ENCODE measurements at regions not wholly inside any gene's neighbourhood (a gene's known extent, or its start where the extent isn't known, plus 50 kb on each side); places are given as distances from the start of the nearest gene placed in this dataset.

DNA sequence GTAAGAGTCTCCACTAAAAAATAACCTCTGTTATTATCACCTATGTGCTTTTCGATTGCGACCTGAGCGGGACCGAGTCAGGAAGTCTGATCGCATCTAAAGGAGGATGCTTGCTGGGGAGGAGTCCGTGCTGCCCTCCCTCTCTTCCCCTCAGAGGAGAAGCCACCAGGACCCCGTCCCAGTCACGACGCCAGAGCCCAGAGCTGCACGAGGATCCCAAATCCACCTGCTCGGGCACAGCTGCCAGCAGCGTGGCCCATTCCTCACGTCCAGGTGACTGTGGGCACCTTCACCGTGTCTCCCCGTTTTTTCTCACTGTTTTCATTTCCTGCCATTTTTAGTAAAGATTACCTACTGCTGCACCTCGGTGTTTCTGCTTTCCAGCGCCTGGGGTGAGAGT, 390.3 kb downstream of the BRD1 start:
- BruUV-seq (replicated peaks) = no TSS peak
- DNase-seq = no peak
- peaks cover 45% of the 10 kb centered on the region for H3K9me3 ChIP-seq (ENCODE audit: control insufficient read depth, insufficient read depth, low read length)

More for the DNA sequence above, 390.3 kb downstream of the BRD1 start:
- H2BK15ac ChIP-seq (ENCODE audit: low read depth, low read length) = no peak overlapping the region
- ChIA-PET POLR2A (ENCODE audit: unreplicated experiment) (no interaction called here), CTCF (no interaction called here)
- H4K91ac ChIP-seq (ENCODE audit: insufficient read depth, low read depth, low read length) = no peak overlapping the region
- dilution Hi-C loops (cut with HindIII; ENCODE audit: low sequenced_read_pairs, unreplicated experiment) (no loop called here), in situ Hi-C loops (cut with MboI; ENCODE audit: low sequenced_read_pairs) (no loop called here), intact Hi-C loops (cut with micrococcal nuclease) (no loop called here)
- H3K23ac ChIP-seq (ENCODE audit: low read depth, low read length) = no peak overlapping the region
- H4K20me1 ChIP-seq (ENCODE audit: insufficient read depth, low read length) = no peaks in the 10 kb centered on the region
- no peak overlapping the region for H2AK5ac ChIP-seq (ENCODE audit: low read depth, low read length)
- no peak overlapping the region for H3K18ac ChIP-seq (ENCODE audit: low read depth, low read length)
- no peak overlapping the region for H4K8ac ChIP-seq (ENCODE audit: low read depth in 2 of 2, low read length in 2 of 2)
- no peak overlapping the region for H3K27ac ChIP-seq (ENCODE audit: insufficient read depth, low read length)
- no peaks in the 10 kb centered on the region for H3K27me3 ChIP-seq (ENCODE audit: control insufficient read depth, insufficient read depth, low read length)
- H3K56ac ChIP-seq (ENCODE audit: extremely low read depth, insufficient read depth, low read length) = no peak overlapping the region
- WGBS, 2 experiments (ENCODE audit: extremely low coverage in 2 of 2, insufficient read length in 1 of 2) = 40% methylated on average over 1 of the region's 17 CpGs; no CpG with 5 or more reads in 1 of the 2 experiments
- H2BK20ac ChIP-seq (ENCODE audit: low read depth, low read length) = no peak overlapping the region
- no peak overlapping the region for H3K4me3 ChIP-seq (ENCODE audit: insufficient read depth, low read depth, low read length)
- H3K36me3 ChIP-seq (ENCODE audit: control insufficient read depth, insufficient read depth, low read length) = no peaks in the 10 kb centered on the region
- no peak overlapping the region for H3K4ac ChIP-seq (ENCODE audit: low read depth, low read length)
- H3K79me1 ChIP-seq (ENCODE audit: low read depth in 1 of 2, low read length in 2 of 2) = no peaks in the 10 kb centered on the region
- no peak overlapping the region for H3K14ac ChIP-seq (replicated peaks; ENCODE audit: low read depth, low read length)
- H3K9me1 ChIP-seq (ENCODE audit: insufficient read depth, low read length) = no peaks in the 10 kb centered on the region
- no peak overlapping the region for H4K5ac ChIP-seq (ENCODE audit: low read depth, low read length)
- TF ChIP-seq CEBPB (IDR thresholded peaks at IDR 0.05; ENCODE audit: low read depth, low read length) (no peak), MAFK (IDR thresholded peaks at IDR 0.05; ENCODE audit: low read depth, low read length) (no peak), FOS (IDR thresholded peaks at IDR 0.05; ENCODE audit: low read depth, low read length) (no peak), POLR2A (IDR thresholded peaks at IDR 0.05; ENCODE audit: low read depth, low read length) (no peak), CTCF (conservative IDR thresholded peaks at IDR 0.05; ENCODE audit: low read depth, low read length) (no peak), SMC3 (IDR thresholded peaks at IDR 0.05; ENCODE audit: low read depth, low read length) (no peak), NFE2L2 (IDR thresholded peaks at IDR 0.05; ENCODE audit: low read depth, low read length) (no peak), MAZ (IDR thresholded peaks at IDR 0.05; ENCODE audit: borderline replicate concordance, low read depth, low read length) (no peak), RCOR1 (IDR thresholded peaks at IDR 0.05; ENCODE audit: insufficient replicate concordance, low read length) (no peak), RAD21 (IDR thresholded peaks at IDR 0.05; ENCODE audit: low read length) (no peak), MXI1 (IDR thresholded peaks at IDR 0.05; ENCODE audit: borderline replicate concordance, low read depth, low read length) (no peak)
- TF ChIP-seq, protein P1, sequence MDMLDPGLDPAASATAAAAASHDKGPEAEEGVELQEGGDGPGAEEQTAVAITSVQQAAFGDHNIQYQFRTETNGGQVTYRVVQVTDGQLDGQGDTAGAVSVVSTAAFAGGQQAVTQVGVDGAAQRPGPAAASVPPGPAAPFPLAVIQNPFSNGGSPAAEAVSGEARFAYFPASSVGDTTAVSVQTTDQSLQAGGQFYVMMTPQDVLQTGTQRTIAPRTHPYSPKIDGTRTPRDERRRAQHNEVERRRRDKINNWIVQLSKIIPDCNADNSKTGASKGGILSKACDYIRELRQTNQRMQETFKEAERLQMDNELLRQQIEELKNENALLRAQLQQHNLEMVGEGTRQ (IDR thresholded peaks at IDR 0.05; ENCODE audit: low read depth, low read length) = no peak
- TF ChIP-seq, protein P2, sequence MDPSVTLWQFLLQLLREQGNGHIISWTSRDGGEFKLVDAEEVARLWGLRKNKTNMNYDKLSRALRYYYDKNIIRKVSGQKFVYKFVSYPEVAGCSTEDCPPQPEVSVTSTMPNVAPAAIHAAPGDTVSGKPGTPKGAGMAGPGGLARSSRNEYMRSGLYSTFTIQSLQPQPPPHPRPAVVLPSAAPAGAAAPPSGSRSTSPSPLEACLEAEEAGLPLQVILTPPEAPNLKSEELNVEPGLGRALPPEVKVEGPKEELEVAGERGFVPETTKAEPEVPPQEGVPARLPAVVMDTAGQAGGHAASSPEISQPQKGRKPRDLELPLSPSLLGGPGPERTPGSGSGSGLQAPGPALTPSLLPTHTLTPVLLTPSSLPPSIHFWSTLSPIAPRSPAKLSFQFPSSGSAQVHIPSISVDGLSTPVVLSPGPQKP (IDR thresholded peaks at IDR 0.05; ENCODE audit: borderline replicate concordance, low read depth, low read length) = no peak
- H3K9ac ChIP-seq (ENCODE audit: low read depth, low read length) = no peak overlapping the region
- no peak overlapping the region for H2AK9ac ChIP-seq (replicated peaks; ENCODE audit: low read depth, low read length, poor library complexity)
- no peak overlapping the region for H3K4me2 ChIP-seq (ENCODE audit: low read depth, low read length)
- H3K4me1 ChIP-seq (ENCODE audit: control insufficient read depth, insufficient read depth, low read length) = no peaks in the 10 kb centered on the region
- H2BK5ac ChIP-seq (ENCODE audit: low read depth, low read length, poor library complexity, severe bottlenecking) = no peak overlapping the region
- ATAC-seq (ENCODE audit: low read depth) = no peak
- no peak overlapping the region for H2AFZ ChIP-seq (replicated peaks; ENCODE audit: low read length, poor library complexity)
- H2BK120ac ChIP-seq (ENCODE audit: low read depth, low read length) = no peak overlapping the region

Data from IMR-90 (cell line).